Omental fat pad (tissue), 3 donors: ENCODE measurements at regions not wholly inside any gene's neighbourhood (a gene's known extent, or its start where the extent isn't known, plus 50 kb on each side); places are given as distances from the start of the nearest gene placed in this dataset.

ENCODE experiments used
- ATAC-seq: fragments of 150-250 bp; one replicate; pipeline ENCODE4 v1.9.1; 2016; ENCODE audit warnings: mild to moderate bottlenecking, moderate library complexity; ENCODE audit not compliant: low FRiP score
- DNase-seq: peaks from one replicate; pipeline ENCODE4 v3.0.0-alpha.2; 2019; ENCODE audit warnings: low spot score
- CTCF ChIP-seq, 3 donors: fragments of 450-650 bp; IDR thresholded peaks; one replicate each; pipeline ENCODE4 v1.5.1; 2016 to 2017; ENCODE audit warnings: antibody characterized with exemption in 3 of 3, mild to moderate bottlenecking in 3 of 3, moderate library complexity in 2 of 3

GRCh38 chr3:1017870-1018269 is 75.0 kb upstream of the CNTN6 start:
- TF ChIP-seq CTCF (IDR thresholded peaks at IDR 0.05): no peak
- no peak for ATAC-seq
- DNase-seq: no peak

- no peak for TF ChIP-seq CTCF (IDR thresholded peaks at IDR 0.05)
These were observed 73.7 kb upstream of the CNTN6 start for GRCh38 chr3:1019157-1019556.

GRCh38 chr3:1026395-1026794 is 66.4 kb upstream of the CNTN6 start:
- ATAC-seq: no peak
- DNase-seq: no peak
- no peak for TF ChIP-seq CTCF (IDR thresholded peaks at IDR 0.05)

More at GRCh38 chr3:1019157-1019556, 73.7 kb upstream of the CNTN6 start:
- DNase-seq (no peak), ATAC-seq (no peak)

- ATAC-seq (no peak), DNase-seq (no peak)
- TF ChIP-seq CTCF (IDR thresholded peaks at IDR 0.05): no peak
These were observed 56.5 kb upstream of the CNTN6 start for GRCh38 chr3:1036207-1036826.

GRCh38 chr3:1037631-1038030 is 55.2 kb upstream of the CNTN6 start:
- DNase-seq (no peak), ATAC-seq (no peak)
- TF ChIP-seq CTCF (IDR thresholded peaks at IDR 0.05): no peak
